B cell (primary cell): ENCODE measurements at regions not wholly inside any gene's neighbourhood (a gene's known extent, or its start where the extent isn't known, plus 50 kb on each side); places are given as distances from the start of the nearest gene placed in this dataset.

Experiments used
- EZH2 ChIP-seq: IDR thresholded peaks from 2 replicates; pipeline ENCODE4 v1.6.1; 2012; ENCODE audit warnings: borderline replicate concordance, low read depth, mild to moderate bottlenecking, moderate library complexity, low read length; ENCODE audit not compliant: insufficient read depth, poor library complexity, severe bottlenecking
- TF ChIP-seq, protein P1 (sequence below): fragments of 200-600 bp; IDR thresholded peaks from one replicate; pipeline ENCODE4 v1.8.0; 2022; ENCODE audit warnings: antibody characterized with exemption, mild to moderate bottlenecking

- TF ChIP-seq, protein P1, sequence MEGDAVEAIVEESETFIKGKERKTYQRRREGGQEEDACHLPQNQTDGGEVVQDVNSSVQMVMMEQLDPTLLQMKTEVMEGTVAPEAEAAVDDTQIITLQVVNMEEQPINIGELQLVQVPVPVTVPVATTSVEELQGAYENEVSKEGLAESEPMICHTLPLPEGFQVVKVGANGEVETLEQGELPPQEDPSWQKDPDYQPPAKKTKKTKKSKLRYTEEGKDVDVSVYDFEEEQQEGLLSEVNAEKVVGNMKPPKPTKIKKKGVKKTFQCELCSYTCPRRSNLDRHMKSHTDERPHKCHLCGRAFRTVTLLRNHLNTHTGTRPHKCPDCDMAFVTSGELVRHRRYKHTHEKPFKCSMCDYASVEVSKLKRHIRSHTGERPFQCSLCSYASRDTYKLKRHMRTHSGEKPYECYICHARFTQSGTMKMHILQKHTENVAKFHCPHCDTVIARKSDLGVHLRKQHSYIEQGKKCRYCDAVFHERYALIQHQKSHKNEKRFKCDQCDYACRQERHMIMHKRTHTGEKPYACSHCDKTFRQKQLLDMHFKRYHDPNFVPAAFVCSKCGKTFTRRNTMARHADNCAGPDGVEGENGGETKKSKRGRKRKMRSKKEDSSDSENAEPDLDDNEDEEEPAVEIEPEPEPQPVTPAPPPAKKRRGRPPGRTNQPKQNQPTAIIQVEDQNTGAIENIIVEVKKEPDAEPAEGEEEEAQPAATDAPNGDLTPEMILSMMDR: no peak
- TF ChIP-seq EZH2: no peak
Observed at GRCh38 chr2:4869154-4869553, 823.0 kb upstream of the SOX11 start.
